ENCODE measurements at regions not wholly inside any gene's neighbourhood (a gene's known extent, or its start where the extent isn't known, plus 50 kb on each side); places are given as distances from the start of the nearest gene placed in this dataset.

DNA sequence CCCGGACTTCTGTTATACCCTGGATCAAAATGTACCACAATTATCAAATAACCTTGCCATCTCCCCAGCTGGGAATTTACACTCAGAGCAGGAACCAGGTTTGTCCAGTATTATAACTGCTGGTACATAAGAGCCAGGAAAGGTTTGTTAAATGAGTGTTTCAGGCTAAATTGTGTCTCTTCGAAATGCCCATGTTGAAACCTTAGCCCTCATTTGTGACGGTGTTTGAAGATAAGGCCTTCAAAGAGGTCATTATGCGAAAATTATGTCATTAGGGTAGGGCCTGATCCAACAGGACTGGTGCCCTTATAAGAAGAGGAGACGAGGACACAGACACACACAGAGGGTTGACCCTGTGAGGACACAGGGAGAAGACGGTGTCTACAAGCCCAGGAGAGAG, 73.5 kb upstream of the DHRSX start:
- TF ChIP-seq CTCF (IDR thresholded peaks at IDR 0.05) (no peak), POLR2AphosphoS5 (IDR thresholded peaks at IDR 0.05) (no peak)

Data from esophagus muscularis mucosa (tissue), 3 donors.